ENCODE measurements at regions not wholly inside any gene's neighbourhood (a gene's known extent, or its start where the extent isn't known, plus 50 kb on each side); places are given as distances from the start of the nearest gene placed in this dataset.

DNA sequence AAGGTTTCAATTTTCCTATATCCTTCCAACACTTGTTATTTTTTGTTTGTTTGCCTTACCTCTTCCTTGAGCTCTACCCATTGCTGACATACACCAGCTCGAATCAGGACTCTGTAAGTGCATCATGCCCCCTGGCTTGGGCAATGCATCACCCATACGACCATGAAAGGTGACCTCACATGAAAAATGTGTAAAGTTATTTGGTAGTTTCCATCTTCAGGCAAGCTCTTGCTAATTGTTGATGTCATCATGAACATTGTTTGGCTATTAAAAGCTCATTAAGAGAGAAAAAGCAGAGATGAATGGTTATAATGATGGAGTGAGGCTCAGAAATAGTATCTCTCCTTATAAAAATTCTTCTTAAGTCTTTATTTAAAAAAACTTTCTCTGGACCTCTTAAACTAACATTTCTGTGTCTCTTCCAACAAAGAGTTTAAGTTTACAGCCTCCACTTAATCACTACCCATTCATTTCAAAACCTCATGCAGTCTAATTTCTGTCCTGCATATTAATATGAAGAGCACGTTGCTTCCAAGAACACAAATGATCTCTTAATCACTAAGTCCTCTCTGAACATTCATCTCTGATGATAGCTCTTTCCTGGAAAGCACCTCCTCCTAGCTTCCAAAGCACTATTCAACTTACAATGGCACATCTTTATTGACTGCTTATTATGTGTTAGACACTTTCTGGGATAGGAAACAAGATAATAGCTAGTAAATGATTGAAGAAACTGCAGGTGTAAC is 236.3 kb downstream of the NFKBIZ start:
- DNase-seq, result no peak

DNA sequence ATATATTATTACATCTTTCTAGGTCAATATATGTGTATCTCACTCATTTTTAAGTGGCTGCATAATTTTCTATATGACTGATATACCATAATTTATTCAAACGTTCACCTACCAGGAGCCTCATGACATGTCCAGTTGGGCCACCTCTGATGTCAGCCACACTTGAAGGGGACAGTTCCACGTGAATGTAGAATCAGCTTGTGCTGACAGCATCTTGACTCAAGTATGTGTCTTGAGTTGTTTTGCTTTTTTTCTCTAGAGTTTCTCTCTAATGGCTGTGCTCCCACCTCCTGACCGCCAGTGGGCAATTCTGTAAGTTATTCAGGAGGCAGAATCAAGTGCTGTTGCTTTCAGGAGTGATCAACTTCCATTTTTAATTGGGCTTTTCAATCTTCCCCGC is 237.9 kb downstream of the NFKBIZ start:
- DNase-seq, result no peak

DNA sequence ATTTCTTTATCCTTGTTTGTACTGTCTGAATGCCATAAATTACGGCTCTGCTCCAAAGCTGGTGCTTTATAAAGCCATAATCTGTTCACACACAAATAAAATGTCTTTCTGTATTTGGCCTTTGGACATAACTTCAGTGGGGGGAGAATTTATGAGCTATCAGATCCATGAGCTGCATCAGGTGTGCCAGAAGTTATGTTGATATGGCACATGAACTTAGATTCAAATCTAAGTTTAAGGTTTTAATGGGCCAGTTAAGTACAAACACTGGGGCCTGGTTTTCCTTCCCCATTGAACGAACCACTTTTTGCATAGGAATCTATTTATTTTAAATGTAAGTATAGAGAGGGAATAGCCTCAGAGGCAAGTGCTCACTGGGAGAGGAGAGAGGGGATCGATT is 239.9 kb downstream of the NFKBIZ start:
- no peak for DNase-seq

DNA sequence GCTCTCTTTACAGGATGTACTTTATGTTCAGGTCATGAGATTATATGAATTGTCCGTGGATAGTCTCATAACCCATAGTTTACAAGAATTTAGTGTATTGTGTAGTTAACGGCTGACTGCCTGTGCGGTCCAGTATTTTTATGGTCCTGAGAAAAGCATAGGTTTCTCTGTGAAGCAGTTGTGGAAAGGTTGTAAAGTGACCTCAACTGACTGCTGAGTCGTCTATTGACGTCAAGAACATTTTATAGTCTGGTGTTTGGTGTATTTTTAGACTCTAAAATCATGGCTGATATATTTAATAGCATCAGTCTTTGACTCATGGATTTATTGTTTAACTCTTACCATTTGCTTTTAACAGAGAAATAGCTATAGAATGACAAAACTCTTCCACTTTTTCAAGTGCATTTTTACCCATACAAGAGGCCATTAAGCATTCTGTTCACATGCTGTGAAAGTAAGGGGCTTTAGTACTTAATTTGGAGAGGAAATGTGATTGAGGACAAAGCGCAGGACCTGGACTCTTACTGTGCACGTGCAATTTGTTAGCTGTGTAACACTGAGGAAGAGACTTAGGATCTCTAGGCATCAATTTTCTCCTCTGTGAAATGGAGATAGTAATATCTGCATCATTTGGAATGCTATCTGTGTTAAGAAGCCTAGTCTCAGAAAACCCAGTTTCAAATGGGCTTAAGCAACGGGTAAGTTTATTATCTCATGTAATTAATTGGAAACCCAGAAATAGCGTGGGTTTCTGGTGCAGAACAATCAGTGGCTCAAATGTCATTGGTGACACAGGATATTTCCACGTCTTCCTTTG is 240.8 kb downstream of the NFKBIZ start:
- DNase-seq, result no peak

DNA sequence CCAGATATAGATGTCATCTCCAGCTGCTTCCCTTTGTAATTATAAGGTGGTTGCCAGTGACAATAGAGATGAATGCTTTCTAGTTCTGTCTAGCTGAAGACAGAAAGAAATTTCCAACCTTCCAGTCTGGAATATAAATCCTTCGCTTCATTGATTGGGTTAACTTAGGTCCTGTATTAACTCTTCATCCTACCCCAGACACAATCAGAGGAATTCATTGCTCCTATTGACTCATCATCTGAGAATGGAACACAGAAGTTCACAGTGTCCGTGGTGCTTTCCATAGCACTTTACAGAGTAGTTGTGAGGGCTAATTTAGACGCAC is 241.4 kb downstream of the NFKBIZ start:
- no peak for DNase-seq

DNA sequence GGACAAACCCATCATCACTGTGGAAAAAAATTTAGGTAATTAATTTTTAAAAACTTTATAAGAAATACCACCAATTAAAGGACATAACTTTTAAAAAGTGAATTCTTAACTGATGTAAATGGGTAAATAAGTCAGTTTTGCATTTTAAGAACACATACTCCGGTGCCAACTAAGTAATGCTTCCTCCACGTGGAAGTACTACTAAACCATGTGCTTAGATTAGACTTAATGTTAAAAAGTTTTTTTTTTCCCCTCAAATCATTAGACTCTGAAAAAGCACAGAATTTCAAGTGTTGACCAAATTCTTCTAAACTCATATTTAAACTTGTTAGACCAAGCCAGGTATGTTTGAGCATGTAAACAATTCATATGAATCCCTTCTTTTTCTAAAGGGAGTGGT is 242.0 kb downstream of the NFKBIZ start:
- DNase-seq, result no peak

DNA sequence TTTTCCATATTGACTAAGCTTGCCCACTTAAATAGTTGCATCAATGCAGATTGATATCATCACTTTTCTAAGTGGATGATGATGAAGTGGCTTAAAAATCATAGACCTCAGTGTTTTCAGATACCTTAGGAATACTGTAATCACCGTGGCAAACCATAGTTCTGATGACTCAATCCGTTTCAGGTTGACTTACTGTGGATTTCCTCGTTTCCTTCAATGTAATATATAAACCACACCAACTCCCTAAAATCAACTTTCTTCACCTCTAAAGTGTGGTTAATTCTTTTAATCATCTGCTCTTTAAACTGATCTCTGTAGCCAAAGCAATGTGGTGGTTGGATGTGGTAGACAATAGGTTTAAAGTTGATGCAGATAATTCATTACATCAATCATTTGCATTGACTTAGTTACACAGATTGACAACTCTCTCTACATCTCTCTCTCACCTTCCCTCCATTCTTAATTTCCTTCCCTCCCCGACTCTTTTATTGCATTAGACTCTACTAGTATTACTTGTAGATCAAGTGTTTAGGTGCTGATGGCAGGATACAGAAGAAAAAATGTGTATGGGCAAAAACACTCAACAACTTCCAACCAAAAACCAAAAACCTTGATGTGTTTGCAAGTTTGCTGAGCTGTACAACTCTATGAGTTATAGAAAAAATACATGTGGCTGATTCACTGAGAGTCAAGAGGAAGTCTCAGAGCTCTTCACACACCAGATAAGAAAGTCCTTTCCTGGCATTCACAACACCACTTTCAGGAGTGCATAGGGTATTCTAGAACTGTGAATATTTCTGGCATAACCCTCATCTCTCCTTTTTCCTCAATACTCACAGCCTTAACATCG is 243.5 kb downstream of the NFKBIZ start:
- DNase-seq, result no peak

DNA sequence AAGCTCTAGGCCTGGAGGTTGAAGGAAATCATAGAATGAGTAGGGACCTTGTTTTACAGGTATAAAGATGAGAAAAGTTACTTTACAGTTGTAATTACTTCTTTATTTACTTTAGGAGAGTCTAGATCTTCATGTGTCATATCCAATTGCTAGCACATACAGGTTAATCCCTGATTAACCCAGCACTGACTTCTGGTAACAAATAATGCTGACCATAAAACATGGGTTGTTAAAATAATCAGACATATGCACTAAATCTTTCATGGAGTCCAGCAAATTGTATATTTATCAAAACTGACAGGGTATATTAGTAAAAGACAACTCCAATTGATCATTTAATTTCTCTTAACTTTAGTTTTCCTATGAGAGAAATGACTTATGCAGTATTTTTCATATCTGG is 245.2 kb downstream of the NFKBIZ start:
- no peak for DNase-seq

DNA sequence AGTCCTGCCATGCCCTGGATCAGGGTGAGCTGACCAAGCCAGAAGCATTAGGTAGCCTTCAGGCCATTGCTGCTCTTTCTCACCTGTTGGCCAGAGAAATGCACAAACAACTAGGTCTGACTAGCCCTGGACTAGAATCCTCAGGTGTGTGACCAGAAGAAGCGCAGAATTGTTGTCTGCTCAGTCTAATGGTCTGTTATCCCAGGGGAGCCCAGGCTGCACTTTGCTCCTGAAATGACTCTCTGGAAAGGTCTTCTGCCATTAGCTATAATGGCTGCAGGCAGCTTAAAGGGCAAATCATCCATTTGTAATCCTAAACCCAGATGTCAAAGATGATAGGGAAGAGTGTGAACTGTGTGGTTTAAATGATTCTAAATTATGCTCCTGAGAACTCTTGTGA is 246.1 kb downstream of the NFKBIZ start:
- DNase-seq, result no peak

DNA sequence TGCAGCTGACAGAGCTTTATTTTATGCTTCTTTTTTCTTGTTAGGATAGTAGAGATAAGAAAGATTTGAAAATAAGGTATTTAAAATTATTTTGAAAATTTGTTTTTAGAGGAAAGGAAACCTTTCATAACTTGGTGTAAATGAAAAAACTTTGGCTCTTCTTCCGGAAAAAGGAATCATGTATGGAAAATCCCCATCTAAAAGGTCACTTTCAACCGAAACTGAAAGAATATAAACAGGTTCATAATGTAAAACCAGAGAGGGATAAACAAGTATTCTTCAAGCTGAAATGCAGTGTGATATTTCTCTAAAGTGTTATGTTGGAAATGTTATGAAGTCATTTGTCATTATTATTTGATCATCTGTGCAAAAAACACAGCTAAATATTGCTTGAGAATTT is 246.8 kb downstream of the NFKBIZ start:
- DNase-seq, result no peak

DNA sequence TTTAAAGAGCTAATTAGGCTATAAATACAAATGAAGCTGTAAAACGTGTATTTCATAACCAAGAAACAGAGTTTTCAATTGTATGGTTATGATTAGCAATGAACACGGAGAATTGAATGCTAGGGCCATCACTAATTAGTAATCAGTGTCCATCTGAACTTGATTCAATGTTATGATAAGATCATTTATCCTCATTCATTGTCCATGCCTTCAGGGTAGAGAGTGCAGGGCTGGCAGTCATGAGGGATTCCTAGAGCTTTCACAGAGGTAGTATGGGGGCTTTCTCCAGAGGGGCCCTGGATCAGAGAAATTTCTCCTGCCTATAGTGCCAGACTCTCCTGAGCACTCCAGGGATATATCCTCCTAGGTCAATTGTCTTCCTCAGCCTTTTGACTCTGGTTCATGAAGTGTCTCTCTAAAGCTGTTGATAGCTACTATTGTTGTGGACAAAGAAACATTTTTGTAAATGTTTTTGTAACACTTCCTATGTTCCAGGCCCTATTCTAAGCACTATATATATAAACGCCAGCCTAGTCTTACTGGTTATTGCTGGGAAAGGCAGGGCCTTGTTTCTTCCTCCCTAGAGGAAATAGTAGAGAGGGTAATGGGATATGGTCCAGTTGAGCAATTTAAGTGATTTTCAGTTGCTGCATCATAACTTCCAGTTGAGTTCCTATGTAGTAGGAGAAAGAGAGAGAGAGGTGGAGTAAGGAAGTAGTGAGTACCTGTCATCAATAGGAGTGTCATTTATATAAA is 249.0 kb downstream of the NFKBIZ start:
- no peak for DNase-seq

DNA sequence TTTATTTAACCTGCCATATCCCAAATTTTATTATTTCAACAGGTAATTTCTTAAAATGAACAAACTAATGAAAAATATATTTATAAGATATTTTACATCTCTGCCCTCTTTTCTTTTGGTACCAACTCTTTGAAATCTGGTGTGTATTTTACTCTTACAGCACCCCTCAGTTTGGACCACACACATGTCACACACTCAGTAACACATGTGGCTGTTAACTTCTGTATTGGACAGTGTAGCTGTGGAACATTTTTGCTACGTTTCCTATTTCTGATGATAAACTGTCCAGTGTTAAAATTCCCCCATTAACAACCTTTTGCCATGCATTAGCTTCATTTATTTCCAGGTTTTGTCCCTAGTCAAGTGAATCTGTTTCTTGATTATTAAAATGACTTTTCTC is 250.6 kb downstream of the NFKBIZ start:
- DNase-seq, result no peak

DNA sequence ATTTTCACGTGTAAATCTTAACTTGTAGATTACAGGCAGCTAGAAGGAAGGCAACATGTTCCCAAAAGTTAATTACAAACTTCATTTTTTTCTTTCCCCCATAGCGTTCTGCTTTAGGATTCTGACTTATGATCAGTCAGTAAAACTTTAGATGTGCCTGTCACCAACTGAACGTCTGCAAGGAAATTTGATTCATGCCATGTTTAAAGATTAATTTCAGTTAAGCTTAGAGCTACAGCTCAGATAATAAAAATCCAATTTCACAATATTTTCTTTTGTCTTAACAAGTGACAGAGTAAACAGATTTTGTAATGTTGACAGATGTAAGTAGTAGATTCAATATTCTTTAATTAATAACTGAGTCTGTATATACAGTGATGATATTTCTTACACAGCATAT is 253.1 kb downstream of the NFKBIZ start:
- no peak for DNase-seq

DNA sequence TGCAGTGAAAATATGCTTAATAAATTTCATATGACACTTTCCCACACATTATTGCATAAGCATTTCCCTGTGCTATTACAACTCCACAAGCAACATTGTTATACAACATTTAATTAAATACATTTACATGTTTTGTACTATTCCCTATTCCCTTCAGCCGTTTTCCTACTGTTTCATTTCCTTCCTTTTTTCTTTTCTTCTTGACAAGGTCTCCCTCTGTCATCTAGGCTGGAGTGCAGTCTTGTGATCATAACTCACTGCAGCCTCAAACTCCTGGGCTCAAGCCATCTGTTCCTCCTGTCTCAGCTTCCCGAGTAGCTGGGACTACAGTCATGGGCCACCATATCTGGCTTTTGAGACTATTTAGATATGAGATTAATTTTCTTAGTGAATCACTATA is 254.7 kb downstream of the NFKBIZ start:
- no peak for DNase-seq

DNA sequence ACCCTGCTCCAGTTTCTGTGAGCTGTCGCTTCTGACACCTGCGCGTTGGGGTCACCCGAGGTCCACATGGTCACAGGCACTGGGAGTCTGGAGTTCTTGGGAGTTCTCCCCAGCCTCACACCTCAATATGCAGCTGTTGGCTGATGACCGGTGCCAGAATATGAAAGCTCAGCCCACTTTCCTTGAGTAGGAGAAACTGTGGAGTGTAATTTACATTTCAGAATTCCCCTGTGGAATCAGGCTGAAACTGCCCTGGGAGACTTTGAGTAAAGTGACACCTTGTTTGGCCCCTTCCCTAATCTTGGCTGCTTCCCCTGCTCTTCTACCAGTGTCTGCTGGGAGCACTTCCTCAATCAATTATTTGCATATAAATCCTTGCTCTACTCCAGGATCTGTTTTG is 255.9 kb downstream of the NFKBIZ start:
- DNase-seq, result no peak

DNA sequence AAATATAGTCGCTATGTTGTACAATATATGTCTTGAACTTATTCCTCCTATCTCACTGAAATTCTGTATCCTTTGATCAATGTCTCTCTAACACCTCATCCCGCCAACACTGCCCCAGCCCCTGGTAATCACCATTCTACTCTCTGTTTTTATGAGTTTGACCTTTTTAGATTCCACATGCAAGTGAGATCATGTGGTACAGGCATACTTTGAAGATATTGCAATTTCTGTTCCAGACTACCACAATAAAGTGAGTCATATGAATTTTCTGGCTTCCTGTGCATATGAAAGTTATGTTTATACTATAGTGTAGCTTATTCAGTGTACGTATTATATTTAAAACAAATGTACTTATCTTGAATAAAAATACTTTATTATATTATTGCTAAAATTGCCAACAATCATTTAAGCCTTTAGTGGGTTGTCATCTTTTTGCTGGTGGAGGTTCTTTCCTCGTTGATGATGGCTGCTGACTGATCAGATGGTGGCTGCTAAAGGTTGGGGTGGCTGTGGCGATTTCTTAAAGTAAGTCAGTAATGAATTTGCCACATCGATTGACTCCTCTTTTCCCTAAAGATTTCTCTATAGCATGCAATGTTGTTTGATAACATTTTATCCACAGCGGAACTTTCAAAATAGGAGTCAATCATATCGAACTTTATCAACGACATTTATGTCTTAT is 257.2 kb downstream of the NFKBIZ start:
- DNase-seq, result no peak

DNA sequence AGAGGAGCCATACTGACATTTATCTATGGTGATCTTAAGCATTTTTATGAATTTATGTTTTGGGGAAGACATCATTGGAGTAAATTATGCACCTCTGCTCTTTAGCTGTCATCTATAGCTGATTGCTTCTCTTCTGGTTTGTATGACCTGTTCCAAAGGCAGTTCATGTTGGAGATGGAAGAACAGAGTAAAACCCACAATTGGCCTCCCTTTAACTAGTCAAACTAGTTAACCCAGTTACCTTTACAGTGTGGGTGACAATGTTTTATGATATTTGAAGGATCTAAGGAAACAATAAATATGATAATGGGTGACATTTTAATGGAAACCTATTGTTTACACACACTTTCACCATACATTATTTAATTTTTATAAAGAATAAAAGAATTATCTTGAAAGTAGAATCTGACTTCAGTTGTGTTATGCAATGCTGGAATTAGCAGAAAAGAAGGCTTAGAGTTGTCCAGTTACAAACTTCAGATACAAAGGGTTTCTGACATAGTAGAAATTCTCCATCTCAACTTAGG is 263.5 kb downstream of the NFKBIZ start:
- no peak for DNase-seq

DNA sequence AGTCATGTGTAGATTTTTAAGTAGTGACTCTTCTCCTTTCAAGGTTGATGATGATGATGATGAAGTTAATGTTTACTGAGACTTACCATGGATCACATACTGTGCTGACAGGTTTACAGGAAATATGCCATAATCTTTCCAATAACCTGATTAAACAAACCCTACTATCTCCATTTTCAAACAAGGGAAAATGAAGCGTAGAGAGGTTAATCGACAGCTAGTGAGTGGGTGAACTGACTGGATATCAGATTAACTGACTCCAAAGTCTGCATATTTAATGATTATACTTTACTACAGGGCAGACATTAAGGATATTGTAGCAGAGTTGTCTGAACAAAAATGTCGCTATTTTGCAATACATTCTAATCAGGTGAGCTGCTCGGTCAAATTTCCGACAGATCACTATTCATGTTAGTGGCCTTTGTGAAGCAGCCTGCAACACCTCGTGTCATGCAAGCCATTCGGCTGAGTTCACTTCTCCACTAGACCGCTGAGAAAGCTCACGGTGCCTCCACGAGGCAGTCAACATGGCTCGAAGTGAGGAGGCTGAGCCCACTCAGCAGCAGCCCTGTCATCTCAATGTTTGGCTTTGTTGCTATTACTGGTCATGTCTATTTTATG is 264.2 kb downstream of the NFKBIZ start:
- DNase-seq, result no peak

DNA sequence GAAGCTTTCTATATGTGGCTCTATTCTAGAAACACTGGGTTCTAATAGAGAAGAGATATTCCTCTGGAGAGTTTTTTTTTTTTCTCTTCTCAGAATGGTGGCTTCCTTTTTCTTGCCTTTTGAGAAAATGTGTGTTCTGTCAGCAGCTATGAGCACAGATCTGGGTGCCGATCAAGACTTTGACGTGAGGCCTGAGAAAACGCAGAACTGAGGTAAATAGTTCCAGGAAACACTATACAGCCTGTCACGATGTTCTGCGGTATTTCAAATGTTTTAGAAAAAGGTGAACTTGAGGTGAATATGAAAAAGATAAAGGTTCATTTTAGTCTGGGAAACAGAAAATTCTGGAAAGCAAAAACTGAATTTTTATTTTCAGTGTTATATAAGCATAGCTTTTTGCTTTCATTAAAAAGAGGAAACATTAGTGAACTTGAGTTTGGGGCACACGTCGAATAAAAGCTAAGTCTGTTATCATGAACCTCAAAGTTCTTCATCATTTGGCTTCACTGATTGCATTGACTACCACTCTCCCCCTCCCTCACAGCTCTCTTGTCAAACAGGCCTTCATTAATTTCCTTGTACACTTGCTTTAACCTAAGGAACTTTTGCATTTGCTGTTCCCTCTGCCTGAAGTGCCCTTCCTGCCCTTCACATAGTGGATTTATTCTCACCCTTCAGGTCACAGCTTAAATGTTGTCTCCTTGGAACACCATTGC is 265.1 kb downstream of the NFKBIZ start:
- DNase-seq, result no peak

DNA sequence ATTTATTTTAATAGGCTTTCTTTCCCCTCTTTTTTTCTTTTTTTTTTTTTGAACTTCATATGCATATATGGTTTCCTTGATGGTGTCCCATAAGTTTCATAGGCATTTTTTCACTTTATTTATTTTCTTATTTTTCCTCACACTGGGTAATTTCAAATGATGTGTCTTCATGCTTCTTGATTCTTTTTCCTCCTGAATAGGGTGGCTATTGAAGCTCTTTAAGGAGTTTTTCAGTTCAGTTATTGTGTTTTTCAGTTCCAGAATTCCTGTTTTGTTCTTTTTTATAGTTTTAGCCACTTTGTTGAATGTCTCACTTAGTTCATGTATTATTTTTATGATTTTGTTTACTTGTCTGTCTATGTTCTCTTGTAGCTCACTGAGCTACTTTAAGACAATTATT is 273.2 kb downstream of the NFKBIZ start:
- no peak for DNase-seq

DNA sequence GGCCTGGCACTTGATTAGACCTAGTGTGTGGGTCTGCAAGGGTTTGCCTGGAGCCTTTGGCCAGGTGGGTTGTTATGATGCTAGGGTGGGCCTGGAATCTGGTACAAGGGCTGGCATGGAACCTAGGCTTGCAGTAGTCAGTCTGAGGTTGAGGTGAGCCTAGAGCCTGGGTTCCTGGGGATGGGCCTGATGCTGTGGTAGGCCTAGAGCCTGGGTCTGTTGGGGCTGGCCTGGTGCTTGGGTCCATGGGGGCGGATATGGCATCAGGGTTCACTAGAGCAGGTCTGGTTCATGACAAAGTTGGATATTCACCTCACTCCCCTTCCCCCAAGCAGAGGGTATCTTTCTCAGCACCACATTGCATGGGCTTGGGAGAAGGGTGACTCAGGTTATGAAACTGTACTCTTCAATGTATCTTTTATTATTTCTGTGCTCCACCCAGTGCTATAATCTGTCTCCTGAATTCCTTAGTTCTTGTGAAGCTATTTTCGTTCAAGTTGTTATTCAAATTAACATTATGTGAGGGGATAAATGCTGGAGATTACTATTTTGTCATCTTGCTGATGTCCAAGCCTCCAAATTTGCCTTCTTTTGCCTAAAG is 274.4 kb downstream of the NFKBIZ start:
- no peak for DNase-seq

Data from COR-L47 (cell line).